Keratinocyte (primary cell): ENCODE measurements at regions not wholly inside any gene's neighbourhood (a gene's known extent, or its start where the extent isn't known, plus 50 kb on each side); places are given as distances from the start of the nearest gene placed in this dataset.

Experiments used
- DNase-seq: peaks from one replicate; pipeline ENCODE4 v3.0.0-alpha.2; 2011; ENCODE audit warnings: low read depth, missing footprints, low spot score
- FAIRE-seq: peaks from 2 replicates; lab custom pipeline; 2011; peaks lifted over from hg19 to GRCh38; lab: Jason Lieb, UNC
- H2AFZ ChIP-seq: 2 replicates; pipeline ENCODE4 v1.6.0; 2012; ENCODE audit warnings: low read length, control low read depth, inconsistent platforms; ENCODE audit not compliant: control insufficient read depth
- H3K27ac ChIP-seq: 2 replicates; pipeline ENCODE4 v1.5.1; 2011; ENCODE audit warnings: low read length; ENCODE audit not compliant: control insufficient read depth, insufficient read depth
- H3K27me3 ChIP-seq: 3 replicates; pipeline ENCODE4 v1.6.0; 2011; ENCODE audit warnings: low read length; ENCODE audit not compliant: control insufficient read depth, insufficient read depth; ENCODE audit errors: extremely low read depth
- H3K36me3 ChIP-seq, 2 experiments: 2 replicates in 1 of 2; 3 replicates in 1 of 2; pipeline ENCODE4 v1.5.1; 2011; ENCODE audit warnings: low read length in 2 of 2, mild to moderate bottlenecking in 1 of 2; ENCODE audit not compliant: control insufficient read depth in 2 of 2, insufficient read depth in 2 of 2; ENCODE audit errors: extremely low read depth in 1 of 2
- H3K4me1 ChIP-seq: 3 replicates; pipeline ENCODE4 v1.5.1; 2011; ENCODE audit warnings: low read length; ENCODE audit not compliant: control insufficient read depth, insufficient read depth; ENCODE audit errors: extremely low read depth
- H3K4me2 ChIP-seq: 3 replicates; pipeline ENCODE4 v1.6.0; 2011; ENCODE audit warnings: low read depth, low read length; ENCODE audit not compliant: control insufficient read depth, insufficient read depth; ENCODE audit errors: extremely low read depth
- H3K4me3 ChIP-seq, 3 experiments: fragments of 200-600 bp in 1 of 3; sonication (generic) in 1 of 3; 2 replicates in 2 of 3; 3 replicates in 1 of 3; pipeline ENCODE4 v1.5.1; 2011 to 2016; ENCODE audit warnings: low read length in 3 of 3, mild to moderate bottlenecking in 3 of 3, control low read depth in 2 of 3, inconsistent platforms in 1 of 3, low read depth in 1 of 3, mixed read lengths in 1 of 3, mixed run types in 1 of 3, moderate library complexity in 1 of 3; ENCODE audit not compliant: control insufficient read depth in 2 of 3, insufficient read depth in 2 of 3; ENCODE audit errors: extremely low read depth in 1 of 3
- H3K79me2 ChIP-seq: 2 replicates; pipeline ENCODE4 v1.6.0; 2012; ENCODE audit warnings: low read length; ENCODE audit not compliant: control insufficient read depth, insufficient read depth
- H3K9ac ChIP-seq: 3 replicates; pipeline ENCODE4 v1.6.0; 2011; ENCODE audit warnings: low read length; ENCODE audit not compliant: control insufficient read depth, insufficient read depth; ENCODE audit errors: extremely low read depth
- H3K9me1 ChIP-seq: 3 replicates; pipeline ENCODE4 v1.6.0; 2011; ENCODE audit warnings: low read length; ENCODE audit not compliant: control insufficient read depth, insufficient read depth; ENCODE audit errors: extremely low read depth
- H3K9me3 ChIP-seq: 2 replicates; pipeline ENCODE4 v1.5.1; 2012; ENCODE audit warnings: low read depth, low read length; ENCODE audit not compliant: control insufficient read depth
- H4K20me1 ChIP-seq: 3 replicates; pipeline ENCODE4 v1.6.0; 2011; ENCODE audit warnings: low read length; ENCODE audit not compliant: control insufficient read depth, insufficient read depth; ENCODE audit errors: extremely low read depth
- CTCF ChIP-seq, 3 experiments: IDR thresholded peaks in 1 of 3; conservative IDR thresholded peaks in 1 of 3; optimal IDR thresholded peaks in 1 of 3; 2 replicates in 2 of 3; 3 replicates in 1 of 3; pipeline versions ENCODE3 to v1.5.1; 2011; ENCODE audit warnings: low read length in 3 of 3, mild to moderate bottlenecking in 3 of 3, moderate library complexity in 2 of 3, control low read depth in 1 of 3, inconsistent platforms in 1 of 3; ENCODE audit not compliant: insufficient read depth in 2 of 3; ENCODE audit errors: extremely low read depth in 1 of 3
- EZH2 ChIP-seq: IDR thresholded peaks from one replicate; pipeline ENCODE4 v1.6.1; 2012; ENCODE audit warnings: inconsistent platforms, mild to moderate bottlenecking, low read length, moderate library complexity
- dilution Hi-C: fragments of 300-500 bp; cut with MboI; formaldehyde crosslinking; loops from one replicate; pipeline ENCODE4 v1.7.0; 2020; ENCODE audit warnings: low sequenced_read_pairs; ENCODE audit not compliant: extremely low pct_ligation_motif_present

- Histone ChIP-seq H3K79me2 (no peaks in the 10 kb centered on the region), H3K4me3 (no peak overlapping the region), H3K4me1 (no peaks in the 10 kb centered on the region), H3K27ac (no peak overlapping the region), H3K4me2 (no peak overlapping the region), H3K27me3 (no peaks in the 10 kb centered on the region), H3K9me1 (no peaks in the 10 kb centered on the region), H3K36me3 (no peaks in the 10 kb centered on the region), H4K20me1 (no peaks in the 10 kb centered on the region), H2AFZ (no peak overlapping the region), H3K9me3 (no peaks in the 10 kb centered on the region), H3K9ac (no peak overlapping the region)
- TF ChIP-seq CTCF (optimal IDR thresholded peaks at IDR 0.05 in 1 of 3, IDR thresholded peaks at IDR 0.05 in 1 of 3, conservative IDR thresholded peaks at IDR 0.05 in 1 of 3; ENCODE audit: extremely low read depth in 1 of 3, insufficient read depth in 2 of 3, low read length in 3 of 3) (no peak), EZH2 (no peak)
- dilution Hi-C loops = no loop called here
- FAIRE-seq (no peak), DNase-seq (no peak)
These were observed 499.1 kb upstream of the SLIT2 start for GRCh38 chr4:19752599-19752998.

GRCh38 chr4:19748519-19749479 is 502.9 kb upstream of the SLIT2 start:
- Histone ChIP-seq H3K36me3 (no peaks in the 10 kb centered on the region), H3K27me3 (no peaks in the 10 kb centered on the region), H3K9ac (no peak overlapping the region), H3K9me1 (no peaks in the 10 kb centered on the region), H3K27ac (no peak overlapping the region), H3K9me3 (no peaks in the 10 kb centered on the region), H2AFZ (no peak overlapping the region), H4K20me1 (no peaks in the 10 kb centered on the region), H3K79me2 (no peaks in the 10 kb centered on the region), H3K4me1 (no peaks in the 10 kb centered on the region), H3K4me2 (no peak overlapping the region), H3K4me3 (no peak overlapping the region)
- dilution Hi-C loops = no loop called here
- TF ChIP-seq EZH2 = no peak
- no peak for TF ChIP-seq CTCF (optimal IDR thresholded peaks at IDR 0.05 in 1 of 3, IDR thresholded peaks at IDR 0.05 in 1 of 3, conservative IDR thresholded peaks at IDR 0.05 in 1 of 3; ENCODE audit: extremely low read depth in 1 of 3, insufficient read depth in 2 of 3, low read length in 3 of 3)
- DNase-seq = no peak
- no peak for FAIRE-seq
